SK-N-SH treated with all-trans-retinoic acid at 6 μM for 48 hours (cell line): ENCODE measurements at regions not wholly inside any gene's neighbourhood (a gene's known extent, or its start where the extent isn't known, plus 50 kb on each side); places are given as distances from the start of the nearest gene placed in this dataset.

Experiments
- ATAC-seq: fragments of 200-7000 bp; cut with Tn5 transposase; 3 replicates; pipeline ENCODE4 v1.9.1; 2020; ENCODE audit warnings: mild to moderate bottlenecking, moderate library complexity
- ARNTL ChIP-seq: fragments of 450-650 bp; formaldehyde crosslinking; IDR thresholded peaks from 2 replicates; pipeline ENCODE4 v1.5.0; 2020; ENCODE audit warnings: low read depth, mild to moderate bottlenecking, moderate library complexity, borderline replicate concordance
- BACH2 ChIP-seq: fragments of 250-450 bp; sonication (Bioruptor Pico); IDR thresholded peaks from 2 replicates; pipeline ENCODE4 v1.9.0; 2021; ENCODE audit warnings: mild to moderate bottlenecking, borderline replicate concordance
- CSDC2 ChIP-seq: fragments of 250-450 bp; sonication (Bioruptor Pico); IDR thresholded peaks from 2 replicates; pipeline ENCODE4 v1.5.0; 2020; ENCODE audit warnings: mild to moderate bottlenecking, moderate library complexity
- GLIS3 ChIP-seq: fragments of 250-450 bp; sonication (Bioruptor Pico); IDR thresholded peaks from 2 replicates; pipeline ENCODE4 v1.5.0; 2020; ENCODE audit warnings: mild to moderate bottlenecking, moderate library complexity
- ISL1 ChIP-seq: fragments of 250-450 bp; sonication (Bioruptor Pico); IDR thresholded peaks from 2 replicates; pipeline ENCODE4 v2.1.2; 2022; ENCODE audit warnings: mild to moderate bottlenecking, moderate library complexity
- OSR1 ChIP-seq: fragments of 250-450 bp; sonication (Bioruptor Pico); IDR thresholded peaks from 2 replicates; pipeline ENCODE4 v1.8.0; 2022; ENCODE audit warnings: moderate library complexity, mild to moderate bottlenecking, inconsistent platforms
- PPARA ChIP-seq: fragments of 250-450 bp; sonication (Bioruptor Pico); IDR thresholded peaks from 2 replicates; pipeline ENCODE4 v1.5.0; 2020; ENCODE audit warnings: mild to moderate bottlenecking, borderline replicate concordance
- RARB ChIP-seq: fragments of 250-450 bp; sonication (Bioruptor Pico); IDR thresholded peaks from 2 replicates; pipeline ENCODE4 v1.8.0; 2021; ENCODE audit warnings: mild to moderate bottlenecking, moderate library complexity
- SNAI2 ChIP-seq: fragments of 250-450 bp; sonication (Bioruptor Pico); IDR thresholded peaks from 2 replicates; pipeline ENCODE4 v1.5.0; 2020; ENCODE audit warnings: mild to moderate bottlenecking, moderate library complexity
- TOX ChIP-seq: fragments of 250-450 bp; sonication (Bioruptor Pico); IDR thresholded peaks from 2 replicates; pipeline ENCODE4 v1.8.0; 2021; ENCODE audit warnings: mild to moderate bottlenecking, moderate library complexity, borderline replicate concordance
- ZC3H10 ChIP-seq: fragments of 250-450 bp; sonication (Bioruptor Pico); IDR thresholded peaks from 2 replicates; pipeline ENCODE4 v1.5.1; 2021; ENCODE audit warnings: mild to moderate bottlenecking, moderate library complexity
- ZFP3 ChIP-seq: fragments of 250-450 bp; sonication (Bioruptor Pico); IDR thresholded peaks from 2 replicates; pipeline ENCODE4 v1.5.0; 2020; ENCODE audit warnings: mild to moderate bottlenecking, moderate library complexity
- ZNF565 ChIP-seq: fragments of 450-650 bp; formaldehyde crosslinking; conservative IDR thresholded peaks from 2 replicates; pipeline ENCODE4 v1.5.0; 2020; ENCODE audit warnings: low read depth, mild to moderate bottlenecking, moderate library complexity
- ZNF8 ChIP-seq: fragments of 450-650 bp; formaldehyde crosslinking; IDR thresholded peaks from 2 replicates; pipeline ENCODE4 v1.5.0; 2020; ENCODE audit warnings: mild to moderate bottlenecking, moderate library complexity
- TF ChIP-seq, protein P1 (sequence below): fragments of 250-450 bp; sonication (Bioruptor Pico); IDR thresholded peaks from 2 replicates; pipeline ENCODE4 v1.8.0; 2020; ENCODE audit warnings: mild to moderate bottlenecking, moderate library complexity, borderline replicate concordance
- TF ChIP-seq, protein P2 (sequence below): fragments of 250-450 bp; sonication (Bioruptor Pico); IDR thresholded peaks from 2 replicates; pipeline ENCODE4 v1.5.0; 2020; ENCODE audit warnings: mild to moderate bottlenecking, moderate library complexity
- TF ChIP-seq, protein P3 (sequence below): fragments of 250-450 bp; sonication (Bioruptor Pico); IDR thresholded peaks from 2 replicates; pipeline ENCODE4 v1.5.1; 2020; ENCODE audit warnings: low read depth, mild to moderate bottlenecking, moderate library complexity
- TF ChIP-seq, protein P4 (sequence below): fragments of 250-450 bp; sonication (Bioruptor Pico); IDR thresholded peaks from 2 replicates; pipeline ENCODE4 v1.8.0; 2021; ENCODE audit warnings: low read depth, mild to moderate bottlenecking, moderate library complexity, borderline replicate concordance
- TF ChIP-seq, protein P5 (sequence below): fragments of 250-450 bp; sonication (Bioruptor Pico); IDR thresholded peaks from 2 replicates; pipeline ENCODE4 v1.5.1; 2021; ENCODE audit warnings: mild to moderate bottlenecking, moderate library complexity

DNA sequence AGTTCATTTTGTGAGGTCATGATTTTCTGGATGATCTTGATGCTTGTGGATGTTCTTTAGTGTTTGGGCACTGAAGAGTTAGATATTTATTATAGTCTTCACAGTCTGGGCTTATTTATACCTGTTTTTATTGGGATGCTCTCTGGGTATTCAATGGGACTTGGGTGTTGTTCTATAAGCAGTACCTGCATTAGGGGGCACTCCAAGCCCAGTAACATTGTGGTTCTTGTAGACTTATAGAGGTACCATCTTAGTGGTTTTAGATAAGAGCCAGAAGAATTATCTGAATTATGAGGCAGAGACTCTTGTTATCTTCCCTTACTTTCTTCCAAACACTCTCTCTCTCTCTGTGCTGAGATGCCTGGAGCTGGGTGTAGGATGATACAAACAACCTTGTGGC lies 470.0 kb downstream of the PIK3C3 start:
- TF ChIP-seq ISL1, result no peak
- no peak for TF ChIP-seq ZFP3
- TF ChIP-seq TOX, result no peak
- no peak for TF ChIP-seq BACH2
- no peak for TF ChIP-seq CSDC2 (CRISPR knock-in tag)
- TF ChIP-seq, protein P1, sequence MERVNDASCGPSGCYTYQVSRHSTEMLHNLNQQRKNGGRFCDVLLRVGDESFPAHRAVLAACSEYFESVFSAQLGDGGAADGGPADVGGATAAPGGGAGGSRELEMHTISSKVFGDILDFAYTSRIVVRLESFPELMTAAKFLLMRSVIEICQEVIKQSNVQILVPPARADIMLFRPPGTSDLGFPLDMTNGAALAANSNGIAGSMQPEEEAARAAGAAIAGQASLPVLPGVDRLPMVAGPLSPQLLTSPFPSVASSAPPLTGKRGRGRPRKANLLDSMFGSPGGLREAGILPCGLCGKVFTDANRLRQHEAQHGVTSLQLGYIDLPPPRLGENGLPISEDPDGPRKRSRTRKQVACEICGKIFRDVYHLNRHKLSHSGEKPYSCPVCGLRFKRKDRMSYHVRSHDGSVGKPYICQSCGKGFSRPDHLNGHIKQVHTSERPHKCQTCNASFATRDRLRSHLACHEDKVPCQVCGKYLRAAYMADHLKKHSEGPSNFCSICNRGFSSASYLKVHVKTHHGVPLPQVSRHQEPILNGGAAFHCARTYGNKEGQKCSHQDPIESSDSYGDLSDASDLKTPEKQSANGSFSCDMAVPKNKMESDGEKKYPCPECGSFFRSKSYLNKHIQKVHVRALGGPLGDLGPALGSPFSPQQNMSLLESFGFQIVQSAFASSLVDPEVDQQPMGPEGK, result no peak
- TF ChIP-seq, protein P2, sequence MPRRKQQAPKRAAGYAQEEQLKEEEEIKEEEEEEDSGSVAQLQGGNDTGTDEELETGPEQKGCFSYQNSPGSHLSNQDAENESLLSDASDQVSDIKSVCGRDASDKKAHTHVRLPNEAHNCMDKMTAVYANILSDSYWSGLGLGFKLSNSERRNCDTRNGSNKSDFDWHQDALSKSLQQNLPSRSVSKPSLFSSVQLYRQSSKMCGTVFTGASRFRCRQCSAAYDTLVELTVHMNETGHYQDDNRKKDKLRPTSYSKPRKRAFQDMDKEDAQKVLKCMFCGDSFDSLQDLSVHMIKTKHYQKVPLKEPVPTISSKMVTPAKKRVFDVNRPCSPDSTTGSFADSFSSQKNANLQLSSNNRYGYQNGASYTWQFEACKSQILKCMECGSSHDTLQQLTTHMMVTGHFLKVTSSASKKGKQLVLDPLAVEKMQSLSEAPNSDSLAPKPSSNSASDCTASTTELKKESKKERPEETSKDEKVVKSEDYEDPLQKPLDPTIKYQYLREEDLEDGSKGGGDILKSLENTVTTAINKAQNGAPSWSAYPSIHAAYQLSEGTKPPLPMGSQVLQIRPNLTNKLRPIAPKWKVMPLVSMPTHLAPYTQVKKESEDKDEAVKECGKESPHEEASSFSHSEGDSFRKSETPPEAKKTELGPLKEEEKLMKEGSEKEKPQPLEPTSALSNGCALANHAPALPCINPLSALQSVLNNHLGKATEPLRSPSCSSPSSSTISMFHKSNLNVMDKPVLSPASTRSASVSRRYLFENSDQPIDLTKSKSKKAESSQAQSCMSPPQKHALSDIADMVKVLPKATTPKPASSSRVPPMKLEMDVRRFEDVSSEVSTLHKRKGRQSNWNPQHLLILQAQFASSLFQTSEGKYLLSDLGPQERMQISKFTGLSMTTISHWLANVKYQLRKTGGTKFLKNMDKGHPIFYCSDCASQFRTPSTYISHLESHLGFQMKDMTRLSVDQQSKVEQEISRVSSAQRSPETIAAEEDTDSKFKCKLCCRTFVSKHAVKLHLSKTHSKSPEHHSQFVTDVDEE (CRISPR knock-in tag), result no peak
- TF ChIP-seq RARB (CRISPR knock-in tag), result no peak
- TF ChIP-seq, protein P3, sequence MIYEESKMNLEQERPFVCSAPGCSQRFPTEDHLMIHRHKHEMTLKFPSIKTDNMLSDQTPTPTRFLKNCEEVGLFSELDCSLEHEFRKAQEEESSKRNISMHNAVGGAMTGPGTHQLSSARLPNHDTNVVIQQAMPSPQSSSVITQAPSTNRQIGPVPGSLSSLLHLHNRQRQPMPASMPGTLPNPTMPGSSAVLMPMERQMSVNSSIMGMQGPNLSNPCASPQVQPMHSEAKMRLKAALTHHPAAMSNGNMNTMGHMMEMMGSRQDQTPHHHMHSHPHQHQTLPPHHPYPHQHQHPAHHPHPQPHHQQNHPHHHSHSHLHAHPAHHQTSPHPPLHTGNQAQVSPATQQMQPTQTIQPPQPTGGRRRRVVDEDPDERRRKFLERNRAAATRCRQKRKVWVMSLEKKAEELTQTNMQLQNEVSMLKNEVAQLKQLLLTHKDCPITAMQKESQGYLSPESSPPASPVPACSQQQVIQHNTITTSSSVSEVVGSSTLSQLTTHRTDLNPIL (CRISPR knock-in tag), result no peak
- TF ChIP-seq OSR1 (CRISPR knock-in tag), result no peak
- TF ChIP-seq, protein P4, sequence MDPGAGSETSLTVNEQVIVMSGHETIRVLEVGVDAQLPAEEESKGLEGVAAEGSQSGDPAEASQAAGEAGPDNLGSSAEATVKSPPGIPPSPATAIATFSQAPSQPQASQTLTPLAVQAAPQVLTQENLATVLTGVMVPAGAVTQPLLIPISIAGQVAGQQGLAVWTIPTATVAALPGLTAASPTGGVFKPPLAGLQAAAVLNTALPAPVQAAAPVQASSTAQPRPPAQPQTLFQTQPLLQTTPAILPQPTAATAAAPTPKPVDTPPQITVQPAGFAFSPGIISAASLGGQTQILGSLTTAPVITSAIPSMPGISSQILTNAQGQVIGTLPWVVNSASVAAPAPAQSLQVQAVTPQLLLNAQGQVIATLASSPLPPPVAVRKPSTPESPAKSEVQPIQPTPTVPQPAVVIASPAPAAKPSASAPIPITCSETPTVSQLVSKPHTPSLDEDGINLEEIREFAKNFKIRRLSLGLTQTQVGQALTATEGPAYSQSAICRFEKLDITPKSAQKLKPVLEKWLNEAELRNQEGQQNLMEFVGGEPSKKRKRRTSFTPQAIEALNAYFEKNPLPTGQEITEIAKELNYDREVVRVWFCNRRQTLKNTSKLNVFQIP (CRISPR knock-in tag), result no peak
- no peak for TF ChIP-seq GLIS3 (CRISPR knock-in tag)
- no peak for TF ChIP-seq ZC3H10
- no peak for TF ChIP-seq PPARA (CRISPR knock-in tag)
- TF ChIP-seq ZNF565 (CRISPR knock-in tag), result no peak
- no peak for TF ChIP-seq ZNF8 (CRISPR knock-in tag)
- TF ChIP-seq, protein P5, sequence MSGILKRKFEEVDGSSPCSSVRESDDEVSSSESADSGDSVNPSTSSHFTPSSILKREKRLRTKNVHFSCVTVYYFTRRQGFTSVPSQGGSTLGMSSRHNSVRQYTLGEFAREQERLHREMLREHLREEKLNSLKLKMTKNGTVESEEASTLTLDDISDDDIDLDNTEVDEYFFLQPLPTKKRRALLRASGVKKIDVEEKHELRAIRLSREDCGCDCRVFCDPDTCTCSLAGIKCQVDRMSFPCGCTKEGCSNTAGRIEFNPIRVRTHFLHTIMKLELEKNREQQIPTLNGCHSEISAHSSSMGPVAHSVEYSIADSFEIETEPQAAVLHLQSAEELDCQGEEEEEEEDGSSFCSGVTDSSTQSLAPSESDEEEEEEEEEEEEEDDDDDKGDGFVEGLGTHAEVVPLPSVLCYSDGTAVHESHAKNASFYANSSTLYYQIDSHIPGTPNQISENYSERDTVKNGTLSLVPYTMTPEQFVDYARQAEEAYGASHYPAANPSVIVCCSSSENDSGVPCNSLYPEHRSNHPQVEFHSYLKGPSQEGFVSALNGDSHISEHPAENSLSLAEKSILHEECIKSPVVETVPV (CRISPR knock-in tag), result no peak
- no peak for TF ChIP-seq ARNTL (CRISPR knock-in tag)
- no peak for ATAC-seq

DNA sequence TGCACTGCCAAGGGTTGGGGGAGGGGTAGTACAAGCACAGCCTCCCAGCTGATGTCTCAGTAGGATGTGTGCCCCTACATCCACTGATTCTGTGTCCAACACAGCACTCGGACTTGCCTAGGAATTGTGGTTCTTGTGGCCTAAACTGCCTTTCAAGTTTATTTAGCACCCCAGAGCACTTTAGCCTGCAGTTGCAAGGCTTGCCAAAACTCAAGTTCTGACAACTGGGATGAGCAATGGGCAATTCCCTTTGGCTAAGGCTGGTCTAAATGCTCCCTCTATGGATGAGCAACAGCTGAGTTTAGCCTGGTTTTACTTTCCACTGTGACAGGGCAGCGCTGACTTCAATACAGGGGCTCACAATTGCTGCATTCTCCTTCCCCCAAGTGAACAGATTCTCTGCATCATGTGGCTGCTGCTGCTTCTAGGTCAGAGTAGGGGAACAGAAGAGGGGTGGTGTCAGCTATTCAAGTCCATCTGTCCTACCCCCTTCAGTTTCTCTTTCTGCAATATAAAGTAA lies 471.5 kb downstream of the PIK3C3 start:
- ATAC-seq, result no peak
- TF ChIP-seq PPARA (CRISPR knock-in tag), result no peak
- no peak for TF ChIP-seq RARB (CRISPR knock-in tag)

DNA sequence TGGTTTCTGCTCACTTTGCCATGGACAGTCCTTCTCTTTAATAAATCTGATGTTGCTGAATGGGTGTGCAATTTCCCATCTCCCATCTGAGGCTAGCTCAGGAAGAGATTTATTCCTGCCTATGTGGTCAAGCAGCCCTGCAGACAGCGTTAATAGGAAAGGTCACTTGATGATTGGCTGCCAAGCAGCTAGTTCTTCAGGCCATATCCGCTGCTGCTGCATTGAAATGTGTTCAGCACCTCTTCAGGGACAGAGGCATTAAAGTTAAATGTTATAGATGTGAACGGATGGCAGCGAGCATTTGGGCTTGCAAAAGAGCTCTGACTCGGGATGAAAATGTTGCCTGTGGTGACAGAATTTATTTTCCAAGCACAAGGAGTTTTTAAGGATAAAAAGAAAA lies 474.2 kb downstream of the PIK3C3 start:
- ATAC-seq, result no peak
- TF ChIP-seq ZNF565 (CRISPR knock-in tag), result no peak
- TF ChIP-seq ISL1, result no peak
- no peak for TF ChIP-seq OSR1 (CRISPR knock-in tag)
- TF ChIP-seq, protein P2 (CRISPR knock-in tag), result no peak
- no peak for TF ChIP-seq BACH2
- TF ChIP-seq SNAI2, result no peak
- no peak for TF ChIP-seq RARB (CRISPR knock-in tag)
